MCF 10A (cell line): ENCODE measurements at regions not wholly inside any gene's neighbourhood (a gene's known extent, or its start where the extent isn't known, plus 50 kb on each side); places are given as distances from the start of the nearest gene placed in this dataset.

Source experiments
- BruUV-seq: library from RNA; stranded (reverse); fragments of 400-500 nt; replicated peaks from 2 replicates; lab custom pipeline; 2021; lab: Mats Ljungman, UMichigan
- CTCF ChIA-PET: fragments of 300-600 bp; sonication (Branson Sonifier 250); formaldehyde crosslinking; extraction: SDS; loops from one replicate; lab custom pipeline; 2021; ENCODE audit warnings: antibody characterized with exemption, inconsistent platforms; lab: Yijun Ruan, JAX
- POLR2A ChIA-PET: fragments of 300-600, 350-650 bp; sonication (Branson Sonifier 250); formaldehyde crosslinking; extraction: SDS; loops from one replicate; lab custom pipeline; 2020; ENCODE audit warnings: antibody characterized with exemption, inconsistent platforms; lab: Yijun Ruan, JAX
- DNase-seq: peaks from one replicate; pipeline ENCODE4 v3.0.0-alpha.2; 2018; ENCODE audit not compliant: unreplicated experiment
- H3K27ac Mint-ChIP-seq: one replicate; pipeline ENCODE4 v1.8.0; 2022; ENCODE audit warnings: mild to moderate bottlenecking, low read depth, mixed read lengths; ENCODE audit not compliant: unreplicated experiment
- H3K27me3 Mint-ChIP-seq: one replicate; pipeline ENCODE4 v1.8.0; 2022; ENCODE audit warnings: mixed read lengths; ENCODE audit not compliant: insufficient read depth, unreplicated experiment
- H3K36me3 Mint-ChIP-seq: one replicate; pipeline ENCODE4 v1.8.0; 2022; ENCODE audit warnings: mild to moderate bottlenecking, moderate library complexity, mixed read lengths; ENCODE audit not compliant: insufficient read depth, unreplicated experiment
- H3K4me1 Mint-ChIP-seq: one replicate; pipeline ENCODE4 v1.8.0; 2022; ENCODE audit warnings: mixed read lengths; ENCODE audit not compliant: insufficient read depth, unreplicated experiment
- H3K4me3 Mint-ChIP-seq: one replicate; pipeline ENCODE4 v1.8.0; 2022; ENCODE audit warnings: mild to moderate bottlenecking, moderate library complexity, mixed read lengths; ENCODE audit not compliant: unreplicated experiment
- H3K9me3 Mint-ChIP-seq: one replicate; pipeline ENCODE4 v1.8.0; 2022; ENCODE audit warnings: mixed read lengths; ENCODE audit not compliant: unreplicated experiment
- intact Hi-C: fragments of 100-400 bp; cut with micrococcal nuclease; formaldehyde crosslinking; loops from 2 replicates; pipeline ENCODE4 v1.14.1; 2022
- TF ChIP-seq, protein P1 (sequence below): fragments of 200-600 bp; IDR thresholded peaks from one replicate; pipeline ENCODE4 v1.8.0; 2022; ENCODE audit warnings: antibody characterized with exemption, mild to moderate bottlenecking; ENCODE audit not compliant: unreplicated experiment

DNA sequence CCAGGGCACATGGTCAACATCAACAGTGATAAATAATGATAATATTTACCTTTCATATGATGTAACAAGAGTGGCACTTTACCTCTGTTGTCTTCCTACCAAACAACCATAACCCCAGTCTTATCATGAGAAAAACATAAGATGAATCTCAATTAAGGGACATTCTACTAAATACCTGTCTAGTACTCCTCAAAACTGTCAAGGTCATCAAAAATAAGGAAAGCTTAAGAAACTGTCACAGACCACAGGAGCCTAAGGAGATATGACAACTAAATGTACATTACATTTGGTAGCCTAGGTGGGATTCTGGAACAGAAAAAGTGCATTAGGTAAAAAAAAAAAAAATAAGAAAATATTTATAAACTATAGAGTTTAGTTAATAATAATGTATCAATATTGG, 118.1 kb downstream of the CCDC34 start:
- BruUV-seq: no TSS peak
- Mint-ChIP-seq H3K27me3 (no peaks in the 10 kb centered on the region), H3K4me3 (no peak overlapping the region), H3K4me1 (no peaks in the 10 kb centered on the region), H3K27ac (no peak overlapping the region), H3K9me3 (no peaks in the 10 kb centered on the region), H3K36me3 (no peaks in the 10 kb centered on the region)
- intact Hi-C loops: no loop called here
- TF ChIP-seq, protein P1, sequence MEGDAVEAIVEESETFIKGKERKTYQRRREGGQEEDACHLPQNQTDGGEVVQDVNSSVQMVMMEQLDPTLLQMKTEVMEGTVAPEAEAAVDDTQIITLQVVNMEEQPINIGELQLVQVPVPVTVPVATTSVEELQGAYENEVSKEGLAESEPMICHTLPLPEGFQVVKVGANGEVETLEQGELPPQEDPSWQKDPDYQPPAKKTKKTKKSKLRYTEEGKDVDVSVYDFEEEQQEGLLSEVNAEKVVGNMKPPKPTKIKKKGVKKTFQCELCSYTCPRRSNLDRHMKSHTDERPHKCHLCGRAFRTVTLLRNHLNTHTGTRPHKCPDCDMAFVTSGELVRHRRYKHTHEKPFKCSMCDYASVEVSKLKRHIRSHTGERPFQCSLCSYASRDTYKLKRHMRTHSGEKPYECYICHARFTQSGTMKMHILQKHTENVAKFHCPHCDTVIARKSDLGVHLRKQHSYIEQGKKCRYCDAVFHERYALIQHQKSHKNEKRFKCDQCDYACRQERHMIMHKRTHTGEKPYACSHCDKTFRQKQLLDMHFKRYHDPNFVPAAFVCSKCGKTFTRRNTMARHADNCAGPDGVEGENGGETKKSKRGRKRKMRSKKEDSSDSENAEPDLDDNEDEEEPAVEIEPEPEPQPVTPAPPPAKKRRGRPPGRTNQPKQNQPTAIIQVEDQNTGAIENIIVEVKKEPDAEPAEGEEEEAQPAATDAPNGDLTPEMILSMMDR: no peak
- DNase-seq: no peak
- CTCF ChIA-PET: no interaction called here
- POLR2A ChIA-PET: no interaction called here

DNA sequence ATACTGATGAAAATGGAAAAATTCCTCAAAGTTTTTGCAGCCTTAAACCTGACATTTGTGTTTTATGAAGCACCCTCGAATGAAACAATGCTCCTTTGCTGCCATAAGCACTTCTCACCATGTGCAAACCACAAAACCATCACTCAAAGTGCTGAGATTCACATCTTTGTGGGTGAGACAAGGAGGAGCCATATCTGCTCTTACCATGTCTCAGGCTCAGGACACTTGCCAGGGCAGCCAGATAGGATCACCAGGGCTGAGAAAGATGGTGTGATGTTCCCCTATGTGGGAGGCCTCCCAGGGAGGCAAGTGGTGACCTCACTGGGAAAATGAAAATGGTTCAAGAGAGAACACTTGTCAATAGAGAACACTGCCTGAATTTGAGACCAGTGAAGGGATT, 120.4 kb downstream of the CCDC34 start:
- H3K9me3 Mint-ChIP-seq: no peaks in the 10 kb centered on the region
- H3K27ac Mint-ChIP-seq: no peak overlapping the region
- no peaks in the 10 kb centered on the region for H3K36me3 Mint-ChIP-seq
- ChIA-PET POLR2A (interaction anchor here (1.3 kb wide), 1 partner anchor 56 kb away, joined by 3 read pairs; no protein-coding TSS in a partner anchor), CTCF (interaction anchor here (1.0 to 1.8 kb wide), 2 partner anchors 53 to 59 kb away, joined by 3 to 10 read pairs; no protein-coding TSS in a partner anchor)
- no peaks in the 10 kb centered on the region for H3K27me3 Mint-ChIP-seq
- TF ChIP-seq, protein P1: no peak
- no peak overlapping the region for H3K4me3 Mint-ChIP-seq
- no peaks in the 10 kb centered on the region for H3K4me1 Mint-ChIP-seq
- intact Hi-C loops: no loop called here
- BruUV-seq: no TSS peak
- DNase-seq: no peak

DNA sequence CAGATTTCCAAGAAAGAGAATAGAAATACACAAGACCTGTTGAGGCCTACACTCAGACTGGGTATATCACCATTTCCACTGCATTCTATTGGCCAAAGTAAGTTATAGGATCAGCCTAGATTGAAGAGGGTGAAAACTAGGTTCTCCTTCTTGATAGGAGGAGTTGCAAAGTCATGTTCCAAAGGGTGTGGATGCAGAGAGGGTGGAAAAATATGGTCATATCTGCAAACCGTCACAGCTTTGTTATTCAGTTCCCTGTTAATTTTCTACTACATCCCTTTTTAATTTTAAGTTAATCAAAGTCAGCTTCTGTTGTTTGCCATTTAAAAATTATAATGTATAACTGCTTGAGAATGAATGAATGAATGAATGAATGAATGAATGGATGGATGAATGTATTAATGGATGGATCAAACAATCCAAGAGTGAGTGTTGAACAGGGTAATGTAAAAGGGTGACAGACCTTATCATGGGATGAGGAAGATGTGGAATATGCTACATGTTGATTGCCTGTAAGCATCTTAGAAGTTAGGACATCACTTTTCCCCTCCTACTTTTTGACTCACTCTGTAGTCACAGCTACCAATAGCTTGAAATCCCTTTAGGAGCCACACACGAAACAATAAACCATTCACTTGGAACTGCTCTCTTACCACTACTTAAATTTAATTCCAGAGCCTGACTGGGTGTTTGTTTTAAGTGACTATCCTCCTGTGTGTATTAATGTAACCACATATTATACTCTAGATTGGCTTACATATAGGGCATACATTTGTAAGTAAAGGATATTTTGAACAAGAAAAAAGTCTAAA, 121.5 kb downstream of the CCDC34 start:
- Mint-ChIP-seq H3K27me3 (no peaks in the 10 kb centered on the region), H3K9me3 (no peaks in the 10 kb centered on the region), H3K27ac (no peak overlapping the region), H3K4me1 (no peaks in the 10 kb centered on the region), H3K4me3 (no peak overlapping the region), H3K36me3 (no peaks in the 10 kb centered on the region)
- ChIA-PET POLR2A (interaction anchor here (1.3 to 1.7 kb wide), 2 partner anchors 13 to 57 kb away, joined by 3 to 6 read pairs; no protein-coding TSS in a partner anchor), CTCF (interaction anchor here (0.6 to 3.0 kb wide), 6 partner anchors 28 to 944 kb away, joined by 3 to 11 read pairs (median 4); no protein-coding TSS in a partner anchor)
- TF ChIP-seq, protein P1: no peak
- no TSS peak for BruUV-seq
- peak; percentile 42 for DNase-seq
- intact Hi-C loops: no loop called here

- ChIA-PET CTCF (interaction anchor here (0.6 to 3.0 kb wide), 3 partner anchors 37 to 135 kb away, joined by 4 to 11 read pairs (median 5); no protein-coding TSS in a partner anchor), POLR2A (interaction anchor here (1.1 kb wide), 1 partner anchor 11 kb away, joined by 4 read pairs; no protein-coding TSS in a partner anchor)
- H3K4me3 Mint-ChIP-seq: no peak overlapping the region
- no peak for DNase-seq
- H3K27me3 Mint-ChIP-seq: no peaks in the 10 kb centered on the region
- intact Hi-C loops: no loop called here
- H3K36me3 Mint-ChIP-seq: no peaks in the 10 kb centered on the region
- no peak overlapping the region for H3K27ac Mint-ChIP-seq
- H3K9me3 Mint-ChIP-seq: no peaks in the 10 kb centered on the region
- peaks cover 2% of the 10 kb centered on the region for H3K4me1 Mint-ChIP-seq
- TF ChIP-seq, protein P1: no peak
- no TSS peak for BruUV-seq
Observed at GRCh38 chr11:27239305-27239942, 123.6 kb downstream of the CCDC34 start.
